ENCODE measurements at regions not wholly inside any gene's neighbourhood (a gene's known extent, or its start where the extent isn't known, plus 50 kb on each side); places are given as distances from the start of the nearest gene placed in this dataset.

- no peak for DNase-seq
Observed at GRCh38 chr6:43966853-43967718, 160.2 kb downstream of the MRPL14 start.

GRCh38 chr6:43966374-43966658 lies 160.9 kb downstream of the MRPL14 start:
- DNase-seq, result no peak

GRCh38 chr6:43965628-43966373 lies 161.5 kb downstream of the MRPL14 start:
- DNase-seq, result no peak

GRCh38 chr6:43964659-43965570 lies 162.3 kb downstream of the MRPL14 start:
- no peak for DNase-seq

GRCh38 chr6:43963877-43964658 lies 163.2 kb downstream of the MRPL14 start:
- no peak for DNase-seq

GRCh38 chr6:43963203-43963602 lies 164.0 kb downstream of the MRPL14 start:
- DNase-seq, result no peak

GRCh38 chr6:43962458-43962857 lies 164.8 kb downstream of the MRPL14 start:
- no peak for DNase-seq

- DNase-seq, result no peak
Observed at GRCh38 chr6:43957273-43957672, 170.0 kb downstream of the MRPL14 start.

- DNase-seq, result no peak
Observed at GRCh38 chr6:43956478-43956877, 170.8 kb downstream of the MRPL14 start.

GRCh38 chr6:43954311-43955131 lies 172.7 kb downstream of the MRPL14 start:
- DNase-seq, result no peak

- no peak for DNase-seq
Observed at GRCh38 chr6:43953794-43954310, 173.4 kb downstream of the MRPL14 start.

GRCh38 chr6:43953256-43953655 lies 174.0 kb downstream of the MRPL14 start:
- DNase-seq, result no peak

- DNase-seq, result no peak
Observed at GRCh38 chr6:43952746-43953145, 174.5 kb downstream of the MRPL14 start.

GRCh38 chr6:43951756-43952675 lies 175.2 kb downstream of the MRPL14 start:
- no peak for DNase-seq

- no peak for DNase-seq
Observed at GRCh38 chr6:43951063-43951755, 176.0 kb downstream of the MRPL14 start.

- no peak for DNase-seq
Observed at GRCh38 chr6:43950731-43951062, 176.6 kb downstream of the MRPL14 start.

- DNase-seq, result no peak
Observed at GRCh38 chr6:43950051-43950605, 177.1 kb downstream of the MRPL14 start.

- no peak for DNase-seq
Observed at GRCh38 chr6:43949551-43949991, 177.7 kb downstream of the MRPL14 start.
